Esophagus mucosa (tissue), 1 donor: ENCODE measurements at regions not wholly inside any gene's neighbourhood (a gene's known extent, or its start where the extent isn't known, plus 50 kb on each side); places are given as distances from the start of the nearest gene placed in this dataset.
"Not testable (repeated sequence)": the region's sequence is repeated elsewhere in the genome, so short reads cannot be mapped to it uniquely, and the experiment has no call there.

Experiments
- ATAC-seq: fragments of 200-7000 bp; cut with Tn5 transposase; one replicate; pipeline ENCODE4 v1.9.1; 2020
- donor health status: DM: yes; HTN: yes; CAD: no.

DNA sequence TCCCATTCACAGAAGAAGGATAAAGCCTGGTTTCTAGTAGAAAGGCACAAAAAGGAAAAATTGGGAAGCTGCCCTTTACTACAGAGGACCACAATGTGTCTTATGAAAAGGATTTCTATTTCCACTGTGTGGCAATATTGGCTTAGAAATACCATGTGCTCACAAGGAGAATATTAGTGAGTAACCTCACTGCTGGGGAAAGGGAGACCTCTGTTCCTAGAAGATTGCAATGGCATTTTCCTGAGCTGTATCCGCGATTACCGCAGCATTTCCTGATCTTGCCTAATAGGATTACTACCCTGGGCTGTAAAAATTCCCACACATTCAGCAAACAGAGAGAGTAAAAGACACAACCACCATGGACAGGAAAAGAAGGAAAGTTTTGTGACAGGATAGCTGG is 308.8 kb upstream of the TECRL start:
- no peak for ATAC-seq

DNA sequence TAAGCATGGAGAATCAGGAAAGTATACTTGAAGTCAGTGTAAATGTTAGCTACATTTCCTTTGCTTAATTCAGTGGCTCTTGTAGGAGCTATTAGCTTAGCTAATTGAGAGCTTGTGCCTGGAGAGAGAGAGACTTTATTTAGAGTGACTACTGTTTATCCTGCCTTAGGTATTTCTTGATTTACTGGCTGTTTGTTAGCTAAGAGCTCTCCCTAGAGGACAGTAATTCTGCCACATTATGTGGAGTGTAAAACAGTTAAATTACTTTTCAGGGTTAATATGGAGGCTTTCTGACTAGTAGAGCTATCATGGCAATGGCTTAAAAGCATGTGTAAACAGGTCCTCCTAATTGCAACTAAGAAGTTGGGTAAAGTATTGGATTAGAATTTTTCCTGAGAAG is 306.5 kb upstream of the TECRL start:
- ATAC-seq: no peak

DNA sequence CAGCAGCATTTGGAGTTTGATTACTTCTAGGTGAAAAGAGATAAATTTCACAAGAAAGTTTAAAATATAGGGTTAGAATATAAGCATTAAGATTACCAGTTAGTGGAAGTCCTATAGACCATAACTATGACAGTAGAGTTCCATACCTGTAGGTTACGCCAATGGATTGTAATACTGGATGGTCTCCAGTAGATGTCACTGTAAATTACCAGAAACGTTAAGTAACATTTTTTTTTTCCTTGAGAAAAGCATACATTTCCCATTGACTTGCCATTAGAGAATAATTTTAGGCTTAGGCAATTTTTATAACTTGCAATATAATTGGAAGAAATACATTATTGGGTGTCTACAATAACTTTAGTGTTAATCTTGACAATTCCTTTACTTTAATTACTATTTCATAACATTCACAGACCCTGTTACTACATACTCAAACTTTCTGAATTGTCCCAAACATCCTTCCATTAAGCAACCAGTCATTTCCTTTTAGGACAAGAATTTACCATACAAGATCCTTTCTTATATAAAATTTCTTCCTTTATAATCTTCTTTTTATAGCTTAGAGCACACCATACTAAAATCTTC is 304.1 kb upstream of the TECRL start:
- no peak for ATAC-seq

DNA sequence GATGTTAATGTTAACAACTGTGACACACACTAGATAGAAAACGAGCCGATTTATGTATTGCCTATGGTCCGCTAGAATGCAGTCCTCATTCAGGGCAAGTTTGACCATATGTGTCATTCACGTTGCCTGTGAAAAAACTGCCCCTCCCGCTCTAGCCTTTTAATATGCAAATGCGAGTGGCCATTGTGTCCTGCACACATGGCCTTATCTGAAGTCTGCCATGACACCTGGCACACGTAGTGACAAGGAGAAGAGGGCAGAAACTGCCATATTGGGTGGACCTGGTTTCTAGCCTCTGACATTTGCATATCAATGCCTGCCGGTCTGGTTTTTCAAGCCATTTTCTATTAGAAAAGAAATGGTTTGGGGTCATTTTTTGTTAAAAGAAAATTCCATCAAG is 303.3 kb upstream of the TECRL start:
- no peak for ATAC-seq

DNA sequence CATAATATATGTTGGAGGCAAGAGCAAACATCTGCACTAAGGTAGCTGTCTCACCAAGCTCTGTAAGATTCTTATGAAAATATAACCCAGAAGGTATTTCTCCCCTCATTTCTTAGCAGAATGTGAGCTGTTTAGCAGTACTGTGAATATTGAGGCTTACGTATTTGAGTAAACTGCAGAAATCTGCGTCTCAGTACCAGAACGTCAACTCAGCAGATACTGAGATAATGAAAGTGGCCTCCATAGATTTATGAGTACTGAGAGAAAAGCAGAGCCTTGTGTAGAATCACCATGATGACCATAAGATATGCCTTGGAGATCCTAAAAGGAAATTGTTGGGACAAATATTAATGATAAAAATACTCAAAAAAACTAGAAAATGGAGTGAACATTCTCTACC is 296.7 kb upstream of the TECRL start:
- ATAC-seq: no peak

DNA sequence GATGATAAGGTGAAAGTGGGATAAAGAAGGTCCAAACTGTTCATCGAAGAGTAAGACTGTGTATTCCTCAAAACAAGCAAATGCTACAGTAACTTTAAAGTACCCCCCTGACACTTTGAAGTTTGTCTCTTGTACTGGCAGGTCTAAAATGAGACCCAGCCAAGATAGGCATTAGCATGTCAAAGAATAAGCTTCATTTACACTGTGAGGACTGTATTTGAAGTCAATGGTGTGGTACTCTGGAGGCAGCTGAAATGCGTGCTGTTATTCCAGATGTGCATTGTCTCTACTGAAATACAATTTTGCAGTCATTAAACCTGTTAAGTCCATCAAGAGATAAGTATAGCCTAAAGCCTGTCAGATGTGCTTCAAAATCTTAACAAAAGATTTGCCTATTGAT is 288.9 kb upstream of the TECRL start:
- ATAC-seq: no peak

DNA sequence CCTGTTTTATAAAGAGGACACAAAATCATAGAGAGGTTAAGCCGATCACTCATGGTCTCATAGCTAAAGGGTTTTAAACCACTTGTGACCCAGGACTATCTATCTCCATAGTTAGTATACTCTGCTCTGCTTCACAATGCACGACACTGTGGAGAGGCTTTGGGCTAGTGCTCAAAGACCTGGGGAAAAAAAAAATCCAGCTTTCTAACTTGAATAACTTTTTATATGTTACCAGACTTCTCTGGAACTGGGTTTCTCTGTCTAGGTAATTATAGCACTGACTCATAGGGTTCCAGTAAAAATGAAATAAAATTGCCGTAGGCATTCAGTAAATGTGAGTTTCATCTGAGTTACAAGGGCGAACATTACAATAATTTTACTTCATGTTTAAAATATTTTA is 273.7 kb upstream of the TECRL start:
- no peak for ATAC-seq

DNA sequence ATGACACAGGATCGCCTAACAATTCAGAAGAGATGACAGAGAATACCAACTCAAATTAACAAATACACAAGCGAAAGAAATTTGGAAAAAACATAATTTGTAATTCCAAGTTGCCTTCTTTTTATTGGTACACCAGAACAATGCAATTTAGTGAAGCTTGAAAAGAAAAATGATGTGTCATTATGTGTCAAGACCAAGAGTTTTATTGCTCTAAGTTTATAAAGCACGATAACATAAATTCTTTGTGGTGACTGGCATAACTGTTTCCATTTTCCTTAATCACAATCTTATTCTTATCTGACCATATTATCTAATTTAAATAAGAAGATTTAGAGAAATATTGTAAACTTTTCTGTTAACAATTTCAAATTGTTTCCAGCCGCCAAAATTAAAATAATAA is 273.2 kb upstream of the TECRL start:
- no peak for ATAC-seq

DNA sequence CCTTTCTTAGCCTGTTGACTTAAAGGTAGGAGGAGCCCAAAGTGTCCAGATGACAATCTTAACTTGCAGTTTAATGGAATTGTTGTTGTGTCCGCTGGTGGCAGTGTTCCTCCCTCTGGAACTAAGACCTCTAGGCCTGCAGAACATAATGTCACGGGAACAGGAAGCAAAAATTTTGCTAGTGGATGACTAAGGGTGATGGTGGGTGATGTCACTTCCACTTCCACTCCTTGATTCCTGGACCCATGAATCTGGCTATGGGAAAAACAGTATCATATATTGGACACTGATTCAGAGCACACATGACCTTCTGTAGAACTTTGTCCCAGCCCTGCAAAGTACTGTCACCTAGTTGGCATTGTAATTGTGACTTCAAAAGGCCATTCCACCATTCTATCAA is 263.9 kb upstream of the TECRL start:
- ATAC-seq: not testable (repeated sequence)

DNA sequence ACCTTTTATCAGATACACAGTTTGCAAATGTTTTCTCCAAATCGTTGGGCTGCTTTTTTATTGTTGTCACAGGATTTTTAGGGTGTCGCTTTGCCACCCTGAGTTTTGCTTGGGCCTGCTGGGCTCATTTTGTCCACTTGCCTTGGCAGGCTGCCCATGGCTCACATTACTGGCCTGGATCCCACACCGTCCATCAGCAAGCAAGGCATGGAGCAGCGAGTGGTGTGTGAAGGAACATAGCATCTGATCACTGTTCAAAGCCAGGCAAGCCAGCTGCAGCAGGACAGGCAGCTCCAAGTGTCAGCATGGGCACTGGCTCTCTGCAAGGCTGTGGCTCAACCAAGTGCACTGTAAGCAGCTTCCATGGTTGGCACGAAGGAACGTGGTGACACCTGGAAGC is 261.4 kb upstream of the TECRL start:
- no peak for ATAC-seq

DNA sequence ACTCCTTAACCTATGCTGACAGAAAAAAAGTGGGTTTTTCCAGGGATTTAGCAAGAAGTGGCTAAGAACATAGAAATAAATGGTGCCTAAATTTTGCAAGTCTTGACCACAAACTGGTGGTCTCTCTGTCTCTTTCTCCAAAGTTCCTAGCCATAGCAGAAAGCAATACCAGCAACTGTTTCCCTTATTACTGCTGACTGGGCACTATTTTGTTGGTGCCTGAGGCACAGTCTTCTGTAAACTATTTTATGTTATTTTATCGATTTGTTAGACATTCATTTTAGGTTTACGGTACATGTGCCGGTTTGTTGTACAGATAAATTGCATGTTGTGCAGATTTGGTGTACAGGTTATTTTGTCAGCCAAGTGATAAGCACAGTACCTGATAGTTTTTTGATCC is 234.6 kb upstream of the TECRL start:
- ATAC-seq: no peak

DNA sequence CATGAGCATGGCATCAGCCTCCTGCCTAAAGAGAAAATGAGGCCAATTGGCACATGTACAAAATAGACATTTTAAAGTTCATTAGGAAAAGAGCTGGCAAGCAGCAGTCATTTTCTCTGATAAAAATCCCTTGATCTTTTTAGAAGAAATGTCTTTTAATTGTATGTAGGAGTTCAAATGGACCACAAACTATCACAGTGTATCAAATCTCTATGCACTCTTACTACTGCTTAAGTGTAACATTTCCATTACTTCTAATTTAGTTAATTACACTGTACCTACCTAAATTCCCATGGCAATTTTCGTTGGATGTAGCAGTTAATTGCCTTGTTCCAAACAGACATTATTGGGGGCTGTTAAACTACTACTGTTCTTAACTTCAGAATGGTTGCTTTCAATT is 233.7 kb upstream of the TECRL start:
- no peak for ATAC-seq

DNA sequence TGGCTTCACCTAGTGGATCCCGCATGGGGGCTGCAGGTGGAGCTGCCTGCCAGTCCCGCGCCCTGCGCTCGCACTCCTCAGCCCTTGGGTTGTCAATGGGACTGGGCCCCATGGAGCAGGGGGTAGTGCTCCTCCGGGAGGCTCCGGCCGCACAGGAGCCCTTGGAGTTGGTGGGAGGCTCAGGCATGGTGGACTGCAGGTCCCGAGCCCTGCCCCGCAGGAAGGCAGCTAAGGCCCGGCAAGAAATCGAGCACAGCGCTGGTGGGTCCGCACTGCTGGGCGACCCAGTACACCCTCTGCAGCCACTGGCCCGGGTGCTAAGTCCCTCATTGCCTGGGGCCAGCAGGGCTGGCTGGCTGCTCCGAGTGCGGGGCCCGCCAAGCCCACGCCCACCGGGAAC is 231.2 kb upstream of the TECRL start:
- ATAC-seq: not testable (repeated sequence)

DNA sequence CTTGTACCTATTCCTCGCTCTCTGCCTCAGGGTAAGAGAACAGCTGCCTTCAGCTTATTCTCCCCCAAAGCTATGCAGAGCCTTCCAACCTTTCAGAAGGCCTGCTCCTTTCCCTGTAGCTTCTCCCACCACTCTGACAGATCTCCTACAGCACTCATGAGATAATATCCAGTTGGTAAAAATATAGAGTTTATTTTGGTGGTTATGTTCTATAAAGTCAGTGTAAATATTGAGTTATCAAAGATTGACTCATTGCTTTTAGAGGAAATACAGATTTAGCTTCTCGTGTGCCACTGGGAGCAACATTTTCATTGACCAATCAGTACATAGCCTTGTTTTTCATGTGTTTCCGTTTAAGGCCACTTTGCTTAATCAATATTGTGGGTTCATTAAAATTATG is 216.2 kb upstream of the TECRL start:
- no peak for ATAC-seq

DNA sequence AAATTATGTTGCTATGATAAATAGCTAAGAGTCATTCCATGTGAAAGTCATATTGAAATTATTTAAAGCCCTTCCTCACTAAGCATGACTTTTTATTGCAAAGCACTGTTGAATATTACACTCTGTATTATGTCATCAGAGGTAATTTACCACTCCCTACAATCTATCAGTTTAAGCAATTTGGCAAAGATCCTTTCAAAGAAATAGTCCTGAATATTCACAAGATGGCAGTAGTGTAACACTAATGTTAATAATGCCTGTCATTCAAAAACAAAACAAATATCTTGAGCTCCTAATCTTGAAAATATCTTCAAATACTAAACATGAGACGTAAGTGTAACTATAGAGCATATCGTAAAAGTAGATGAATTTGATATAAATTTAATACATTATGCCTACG is 208.6 kb upstream of the TECRL start:
- ATAC-seq: peak; percentile 62

DNA sequence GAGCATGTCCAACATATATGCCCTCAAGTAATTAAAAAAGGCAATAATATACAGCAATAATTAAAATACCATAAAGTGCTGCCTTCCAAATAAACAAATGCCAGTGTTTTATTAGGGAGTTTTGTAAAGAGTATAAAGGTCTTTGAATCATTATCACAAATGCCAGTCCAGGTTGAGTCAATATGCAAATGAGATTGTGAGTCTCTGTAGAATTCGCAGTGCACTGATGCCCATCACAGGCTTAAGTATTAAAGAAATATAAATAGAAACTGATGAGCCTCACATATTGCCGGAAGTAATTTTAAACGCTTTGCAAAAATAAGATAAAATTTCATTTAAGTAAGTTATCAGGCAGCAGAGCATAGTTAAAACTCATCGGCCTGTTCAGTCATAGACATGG is 205.0 kb upstream of the TECRL start:
- no peak for ATAC-seq

DNA sequence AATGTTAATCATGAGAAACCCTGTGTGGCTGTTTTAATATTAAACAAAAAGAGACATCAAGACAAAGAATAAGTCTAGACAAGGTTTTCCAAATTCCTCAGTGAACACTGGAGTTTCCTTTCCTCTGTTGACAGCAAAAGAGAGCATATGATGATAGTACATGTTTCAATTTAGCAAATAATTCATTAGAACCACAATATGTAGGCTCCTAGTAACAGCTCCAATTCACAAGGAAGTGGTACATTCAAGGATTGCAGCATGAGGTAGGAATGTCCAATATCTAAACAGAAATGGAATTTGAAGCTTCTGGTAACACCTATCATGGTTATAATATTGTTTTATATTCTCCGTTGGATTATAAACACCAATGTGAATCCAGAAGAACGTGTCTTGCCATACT is 203.8 kb upstream of the TECRL start:
- no peak for ATAC-seq

DNA sequence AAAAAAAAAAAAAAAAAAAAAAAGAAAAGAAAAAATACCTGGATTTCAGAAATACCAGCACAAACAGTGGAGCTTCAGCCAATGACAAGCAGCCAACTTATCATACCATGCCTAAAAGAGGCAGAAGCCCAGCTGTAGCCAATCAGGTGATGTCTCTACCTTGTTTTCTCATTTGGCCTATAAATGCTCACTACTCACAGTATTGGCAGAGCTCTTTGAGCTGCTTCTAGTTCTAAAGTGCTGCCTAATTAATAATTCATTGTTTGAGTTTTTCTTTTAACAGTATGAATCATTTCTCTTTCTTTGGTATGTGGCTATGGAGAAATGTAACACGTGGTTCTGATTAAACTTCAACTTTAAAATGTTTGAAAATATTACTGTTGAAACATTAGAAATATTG is 188.8 kb upstream of the TECRL start:
- no peak for ATAC-seq

DNA sequence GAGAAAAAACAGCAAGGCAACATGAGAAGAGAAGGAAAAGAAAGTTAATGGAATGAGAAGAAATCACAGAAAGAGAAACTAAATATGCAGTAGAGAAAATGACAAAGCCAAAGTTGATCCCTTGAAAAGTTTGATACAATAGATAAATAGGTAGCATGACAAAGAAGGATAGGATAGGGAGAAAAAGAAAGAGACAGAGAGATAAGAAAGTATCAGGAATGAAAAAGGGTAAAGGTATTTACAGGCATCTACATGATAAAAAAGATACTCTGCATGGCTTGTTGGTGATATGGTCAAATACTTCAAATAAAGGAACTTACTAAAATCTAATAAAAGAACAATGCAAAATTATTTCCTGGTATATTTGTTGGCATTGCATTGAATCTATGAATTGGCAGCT is 185.5 kb upstream of the TECRL start:
- no peak for ATAC-seq

DNA sequence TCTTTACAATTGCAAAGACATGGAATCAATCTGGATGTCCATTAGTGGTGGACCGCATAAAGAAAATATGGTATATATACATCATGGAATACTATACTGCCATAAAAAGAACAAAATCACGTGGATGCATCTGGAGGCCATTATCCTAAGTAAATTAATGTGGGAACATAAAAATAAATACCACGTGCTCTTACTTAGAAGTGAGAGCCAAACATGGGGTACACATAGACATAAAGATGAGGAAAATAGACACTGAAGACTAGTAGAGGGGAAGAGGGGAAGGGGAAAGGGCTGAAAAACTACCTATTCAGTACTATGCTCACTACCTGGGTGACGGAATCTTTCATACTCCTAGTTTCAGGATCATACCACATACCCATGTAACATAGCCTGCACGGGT is 179.3 kb upstream of the TECRL start:
- ATAC-seq: no peak

DNA sequence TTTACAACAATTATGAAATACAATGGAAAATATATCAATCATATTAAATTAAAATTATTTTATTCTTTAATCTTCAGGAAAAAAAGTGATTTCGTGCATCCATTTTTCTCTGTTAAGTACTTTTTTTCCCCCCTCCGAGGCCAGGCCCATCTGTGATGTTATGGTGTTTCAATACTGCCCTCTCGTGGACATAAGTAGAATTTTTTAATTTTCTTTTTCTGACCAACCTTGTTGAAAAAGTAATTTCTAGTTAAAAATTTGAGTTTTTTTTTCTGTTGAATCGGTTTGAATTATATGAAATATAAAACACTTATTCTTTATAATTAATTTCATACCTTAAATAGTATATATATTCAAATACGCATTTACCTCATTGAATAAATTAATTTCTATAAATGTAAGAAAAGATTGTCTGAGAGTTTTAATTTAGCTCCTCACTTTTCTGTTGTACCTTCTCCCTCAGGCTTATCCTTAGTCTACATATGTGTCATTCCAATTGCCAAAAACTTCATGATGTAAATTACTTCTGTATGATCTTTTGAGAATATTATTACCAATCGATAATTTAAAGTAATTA is 175.8 kb upstream of the TECRL start:
- no peak for ATAC-seq

DNA sequence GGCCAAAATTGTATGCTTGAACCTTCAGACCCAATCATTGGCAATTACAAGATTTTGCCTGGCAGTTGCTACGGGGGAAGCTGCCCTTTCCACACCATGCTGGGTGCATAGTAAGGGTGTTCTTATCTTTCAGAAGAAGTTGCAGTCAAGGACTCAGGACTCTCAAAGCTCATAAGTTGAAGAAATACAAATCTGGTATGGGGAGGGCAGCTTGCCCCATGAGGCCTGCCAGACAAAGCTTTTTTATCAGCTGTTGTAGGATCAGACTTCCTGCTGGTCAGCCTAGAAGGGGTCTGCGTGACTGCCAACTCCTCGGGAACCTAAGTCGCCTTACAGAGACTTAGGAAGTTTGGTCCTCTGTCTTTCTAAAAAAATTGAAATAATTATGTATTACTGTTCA is 174.9 kb upstream of the TECRL start:
- no peak for ATAC-seq

DNA sequence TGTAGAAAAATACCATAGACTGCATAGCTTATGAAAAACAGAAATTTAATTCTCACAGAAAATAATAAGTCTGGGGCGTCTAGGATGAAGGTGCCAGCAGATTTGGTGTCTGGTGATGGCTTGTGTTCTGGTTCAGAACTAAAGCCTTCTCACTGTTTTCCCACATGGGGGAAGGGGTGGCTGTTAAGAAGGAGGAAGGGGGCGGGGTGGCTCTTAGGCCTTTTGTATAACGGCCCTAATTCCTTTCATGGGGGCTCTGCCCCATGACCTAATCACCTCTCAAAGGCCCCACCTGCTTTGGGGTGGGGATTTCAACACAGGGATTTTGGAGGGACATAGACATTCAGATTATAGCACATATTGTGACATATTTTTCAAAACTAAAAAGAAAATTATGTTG is 173.2 kb upstream of the TECRL start:
- ATAC-seq: no peak

DNA sequence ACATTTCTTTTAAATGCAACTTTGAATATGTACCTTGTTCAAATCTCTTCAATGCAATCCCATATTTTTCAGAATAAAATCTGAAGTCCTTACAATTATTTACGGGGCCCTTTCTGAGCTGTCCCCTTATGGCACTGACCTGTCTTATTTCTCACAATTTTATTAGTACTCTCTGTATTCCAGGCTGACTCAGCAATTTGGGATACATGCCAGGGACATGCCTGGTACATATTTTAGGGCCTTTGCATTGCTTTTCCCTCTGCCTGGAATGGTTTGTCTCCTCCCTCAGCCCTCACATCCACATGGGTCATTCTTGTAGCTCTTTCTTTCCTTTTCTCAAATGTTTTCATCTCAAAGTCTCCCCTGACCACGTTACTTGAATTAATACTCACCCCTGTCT is 172.2 kb upstream of the TECRL start:
- ATAC-seq: no peak

DNA sequence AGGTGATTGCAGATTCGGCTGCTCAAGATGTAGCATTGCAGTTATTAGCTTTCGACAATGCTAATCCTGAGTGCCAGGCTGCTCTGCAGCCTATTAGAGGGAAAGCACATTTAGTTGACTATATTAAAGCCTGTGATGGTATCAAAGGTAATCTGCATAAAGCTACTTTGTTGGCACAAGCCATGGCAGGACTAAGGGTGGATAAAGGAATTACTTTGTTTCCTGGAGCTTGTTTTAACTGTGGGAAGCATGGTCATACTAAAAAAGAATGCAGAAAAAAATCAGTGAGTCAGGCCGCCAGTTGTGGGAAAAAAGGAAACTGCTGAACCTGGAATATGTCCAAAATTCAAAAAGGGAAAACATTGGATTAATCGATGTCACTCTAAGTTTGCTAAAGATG is 154.9 kb upstream of the TECRL start:
- peak; percentile 52 for ATAC-seq
